Karpas-422 (cell line): ENCODE measurements at regions not wholly inside any gene's neighbourhood (a gene's known extent, or its start where the extent isn't known, plus 50 kb on each side); places are given as distances from the start of the nearest gene placed in this dataset.
A peak's percentile ranks its signal among the peaks of the same experiment; 100 is the strongest.

Experiments used
- DNase-seq: peaks from one replicate; pipeline ENCODE4 v3.0.0-alpha.2; 2015
- H2AFZ ChIP-seq: fragments of 200-600 bp; sonication (generic); 2 replicates; pipeline ENCODE4 v1.6.1; 2014; ENCODE audit warnings: antibody characterized with exemption, low read length, mixed read lengths
- H3K27ac ChIP-seq: fragments of 200-600 bp; sonication (generic); 2 replicates; pipeline ENCODE4 v1.5.1; 2014; ENCODE audit warnings: mild to moderate bottlenecking, low read length, moderate library complexity
- H3K27me3 ChIP-seq: fragments of 200-600 bp; sonication (generic); 2 replicates; pipeline ENCODE4 v1.6.1; 2014; ENCODE audit warnings: low read length, mixed read lengths
- H3K36me3 ChIP-seq: fragments of 200-600 bp; sonication (generic); 2 replicates; pipeline ENCODE4 v1.6.1; 2014; ENCODE audit warnings: low read length, mixed read lengths; ENCODE audit not compliant: insufficient read depth
- H3K4me1 ChIP-seq: fragments of 200-600 bp; sonication (generic); 2 replicates; pipeline ENCODE4 v1.6.1; 2014; ENCODE audit warnings: mild to moderate bottlenecking, low read length, mixed read lengths
- H3K4me2 ChIP-seq: fragments of 200-600 bp; sonication (generic); 2 replicates; pipeline ENCODE4 v1.6.1; 2014; ENCODE audit warnings: low read length, low read depth, mild to moderate bottlenecking; ENCODE audit not compliant: poor library complexity, severe bottlenecking
- H3K4me3 ChIP-seq: fragments of 200-600 bp; sonication (generic); 2 replicates; pipeline ENCODE4 v1.5.1; 2014; ENCODE audit warnings: mild to moderate bottlenecking, antibody characterized with exemption, low read length, mixed read lengths
- H3K79me2 ChIP-seq: fragments of 200-600 bp; sonication (generic); 2 replicates; pipeline ENCODE4 v1.6.1; 2014; ENCODE audit warnings: mild to moderate bottlenecking, low read length, mixed read lengths
- H3K9ac ChIP-seq: fragments of 200-600 bp; sonication (generic); 2 replicates; pipeline ENCODE4 v1.6.0; 2014; ENCODE audit warnings: low read length
- H3K9me2 ChIP-seq: fragments of 200-600 bp; sonication (generic), shearing (Covaris generic); replicated peaks from 2 replicates; pipeline ENCODE4 v1.6.0; 2014; ENCODE audit warnings: mild to moderate bottlenecking, low read length, moderate library complexity; ENCODE audit not compliant: insufficient read depth
- H3K9me3 ChIP-seq: fragments of 300-700, 200-600 bp; sonication (generic); 2 replicates; pipeline ENCODE4 v1.6.1; 2014; ENCODE audit warnings: low read length, mixed read lengths
- H4K20me1 ChIP-seq: fragments of 200-600 bp; sonication (generic); 2 replicates; pipeline ENCODE4 v1.6.1; 2014; ENCODE audit warnings: mild to moderate bottlenecking, antibody characterized with exemption, low read length, low read depth; ENCODE audit not compliant: insufficient read depth

- no peak overlapping the region for H3K4me2 ChIP-seq
- H3K79me2 ChIP-seq: no peaks in the 10 kb centered on the region
- H3K27ac ChIP-seq: no peak overlapping the region
- H3K4me1 ChIP-seq: peaks cover 47% of the 10 kb centered on the region
- H3K9ac ChIP-seq: no peak overlapping the region
- no peak overlapping the region for H3K4me3 ChIP-seq
- no peak for DNase-seq
- no peaks in the 10 kb centered on the region for H3K36me3 ChIP-seq
- H4K20me1 ChIP-seq: no peaks in the 10 kb centered on the region
- no peaks in the 10 kb centered on the region for H3K9me3 ChIP-seq
- no peak overlapping the region for H2AFZ ChIP-seq
- H3K27me3 ChIP-seq: no peaks in the 10 kb centered on the region
- no peaks in the 10 kb centered on the region for H3K9me2 ChIP-seq
Measured at GRCh38 chr4:25532591-25532990, 123.1 kb upstream of the SLC34A2 start.

GRCh38 chr4:25533256-25533655 is 122.4 kb upstream of the SLC34A2 start:
- Histone ChIP-seq H3K9me3 (no peaks in the 10 kb centered on the region), H3K27ac (peak overlapping the region; percentile 22; the same call in 1 of the 2 replicates), H4K20me1 (no peaks in the 10 kb centered on the region), H3K4me3 (no peak overlapping the region), H3K4me1 (peaks cover 53% of the 10 kb centered on the region), H3K79me2 (no peaks in the 10 kb centered on the region), H2AFZ (no peak overlapping the region), H3K9me2 (no peaks in the 10 kb centered on the region), H3K9ac (no peak overlapping the region), H3K4me2 (no peak overlapping the region), H3K27me3 (no peaks in the 10 kb centered on the region), H3K36me3 (no peaks in the 10 kb centered on the region)
- DNase-seq: no peak

- no peak for DNase-seq
- H3K4me2 ChIP-seq: peak overlapping the region; percentile 79
- no peaks in the 10 kb centered on the region for H3K27me3 ChIP-seq
- no peaks in the 10 kb centered on the region for H3K79me2 ChIP-seq
- H4K20me1 ChIP-seq: no peaks in the 10 kb centered on the region
- no peak overlapping the region; the same call in 1 of the 2 replicates for H2AFZ ChIP-seq
- H3K27ac ChIP-seq: peak overlapping the region; percentile 97
- no peaks in the 10 kb centered on the region for H3K9me3 ChIP-seq
- peaks cover 71% of the 10 kb centered on the region for H3K4me1 ChIP-seq
- peak overlapping the region; percentile 57 for H3K4me3 ChIP-seq
- H3K36me3 ChIP-seq: no peaks in the 10 kb centered on the region
- H3K9me2 ChIP-seq: no peaks in the 10 kb centered on the region
- peak overlapping the region; percentile 70 for H3K9ac ChIP-seq
Measured at GRCh38 chr4:25535278-25535677, 120.4 kb upstream of the SLC34A2 start.

DNA sequence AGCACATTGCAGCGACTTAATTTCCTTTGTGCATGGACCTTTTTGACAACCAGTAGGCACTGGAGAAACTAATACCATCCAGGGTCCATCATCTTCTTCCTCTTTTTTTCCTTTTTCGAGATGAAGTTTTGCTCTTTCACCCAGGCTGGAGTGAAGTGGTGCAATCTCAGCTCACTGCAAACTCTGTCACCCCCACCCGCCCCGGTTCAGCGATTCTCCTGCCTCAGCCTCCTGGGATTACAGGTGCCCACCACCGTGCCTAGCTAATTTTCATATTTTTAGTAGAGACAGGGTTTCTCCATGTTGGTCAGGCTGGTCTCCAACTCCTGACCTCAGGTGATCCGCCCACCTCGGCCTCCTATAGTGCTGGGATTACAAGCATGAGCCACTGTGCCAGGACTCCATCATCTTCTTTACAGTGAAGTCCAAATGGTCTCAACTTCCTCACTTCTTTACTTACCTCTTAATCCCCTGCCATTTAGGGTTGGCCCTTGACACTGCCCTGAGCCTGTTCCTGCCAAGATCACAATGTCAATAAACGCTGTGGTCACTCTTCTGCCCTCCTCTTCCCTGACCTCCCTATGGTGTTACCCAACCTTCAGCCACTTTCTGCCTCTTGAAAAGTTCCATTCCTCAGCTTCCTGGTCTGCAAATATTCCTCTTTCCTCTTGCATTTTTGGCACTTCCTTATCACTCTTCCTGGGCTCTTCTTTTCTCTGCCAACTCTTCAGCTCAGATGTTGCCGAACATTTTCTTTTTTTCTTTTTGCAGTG is 119.8 kb upstream of the SLC34A2 start:
- DNase-seq: peak; percentile 91
- H3K36me3 ChIP-seq: no peaks in the 10 kb centered on the region
- H3K79me2 ChIP-seq: no peaks in the 10 kb centered on the region
- H3K4me3 ChIP-seq: peak overlapping the region; percentile 57
- H3K4me1 ChIP-seq: peaks cover 77% of the 10 kb centered on the region
- no peak overlapping the region for H2AFZ ChIP-seq
- no peaks in the 10 kb centered on the region for H3K9me2 ChIP-seq
- H3K27ac ChIP-seq: peak overlapping the region; percentile 97
- no peaks in the 10 kb centered on the region for H4K20me1 ChIP-seq
- no peaks in the 10 kb centered on the region for H3K27me3 ChIP-seq
- no peaks in the 10 kb centered on the region for H3K9me3 ChIP-seq
- peak overlapping the region; percentile 70 for H3K9ac ChIP-seq
- peak overlapping the region; percentile 79 for H3K4me2 ChIP-seq

GRCh38 chr4:25536564-25537320 is 118.9 kb upstream of the SLC34A2 start:
- peak; percentile 90 for DNase-seq
- no peaks in the 10 kb centered on the region for H3K79me2 ChIP-seq
- peak overlapping the region; percentile 70 for H3K9ac ChIP-seq
- H3K4me2 ChIP-seq: peak overlapping the region; percentile 79
- no peaks in the 10 kb centered on the region for H3K9me3 ChIP-seq
- H3K27ac ChIP-seq: peak overlapping the region; percentile 97
- H3K4me1 ChIP-seq: peaks cover 82% of the 10 kb centered on the region
- H3K9me2 ChIP-seq: no peaks in the 10 kb centered on the region
- H4K20me1 ChIP-seq: no peaks in the 10 kb centered on the region
- H3K36me3 ChIP-seq: no peaks in the 10 kb centered on the region
- no peaks in the 10 kb centered on the region for H3K27me3 ChIP-seq
- H2AFZ ChIP-seq: no peak overlapping the region
- peak overlapping the region; percentile 57 for H3K4me3 ChIP-seq

- Histone ChIP-seq H3K27ac (peak overlapping the region; percentile 97; the same call in 1 of the 2 replicates), H3K9ac (no peak overlapping the region), H3K36me3 (no peaks in the 10 kb centered on the region), H2AFZ (no peak overlapping the region), H3K27me3 (no peaks in the 10 kb centered on the region), H3K9me3 (no peaks in the 10 kb centered on the region), H3K79me2 (no peaks in the 10 kb centered on the region), H3K9me2 (no peaks in the 10 kb centered on the region), H4K20me1 (no peaks in the 10 kb centered on the region), H3K4me2 (no peak overlapping the region), H3K4me3 (no peak overlapping the region), H3K4me1 (peaks cover 80% of the 10 kb centered on the region)
- DNase-seq: no peak
Measured at GRCh38 chr4:25538430-25538829, 117.2 kb upstream of the SLC34A2 start.

DNA sequence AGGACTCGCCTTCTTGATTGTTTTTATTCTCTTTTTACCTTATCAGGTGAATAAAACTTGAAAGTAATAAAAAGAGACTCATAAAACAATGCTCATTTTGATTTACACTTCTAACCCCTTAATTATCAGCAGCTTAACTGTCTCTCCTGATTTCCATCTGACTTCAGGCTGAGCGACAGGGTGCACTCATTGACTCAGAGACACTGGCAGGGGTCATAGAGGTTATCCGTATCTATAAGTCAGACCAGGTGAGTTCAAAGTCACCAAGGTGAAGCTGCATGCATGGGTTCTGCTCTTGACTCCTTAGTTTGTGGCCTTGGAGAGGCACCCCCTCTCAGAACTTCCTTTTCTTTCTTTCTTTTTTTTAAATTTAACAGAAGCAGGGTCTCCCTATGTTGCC is 116.4 kb upstream of the SLC34A2 start:
- no peaks in the 10 kb centered on the region for H3K9me3 ChIP-seq
- H3K4me2 ChIP-seq: no peak overlapping the region
- no peaks in the 10 kb centered on the region for H3K9me2 ChIP-seq
- no peaks in the 10 kb centered on the region for H3K36me3 ChIP-seq
- H2AFZ ChIP-seq: no peak overlapping the region
- no peaks in the 10 kb centered on the region for H3K79me2 ChIP-seq
- H3K4me3 ChIP-seq: no peak overlapping the region
- no peak for DNase-seq
- H4K20me1 ChIP-seq: no peaks in the 10 kb centered on the region
- H3K9ac ChIP-seq: no peak overlapping the region
- no peaks in the 10 kb centered on the region for H3K27me3 ChIP-seq
- peaks cover 80% of the 10 kb centered on the region for H3K4me1 ChIP-seq
- peak overlapping the region; percentile 97; the same call in 1 of the 2 replicates for H3K27ac ChIP-seq

DNA sequence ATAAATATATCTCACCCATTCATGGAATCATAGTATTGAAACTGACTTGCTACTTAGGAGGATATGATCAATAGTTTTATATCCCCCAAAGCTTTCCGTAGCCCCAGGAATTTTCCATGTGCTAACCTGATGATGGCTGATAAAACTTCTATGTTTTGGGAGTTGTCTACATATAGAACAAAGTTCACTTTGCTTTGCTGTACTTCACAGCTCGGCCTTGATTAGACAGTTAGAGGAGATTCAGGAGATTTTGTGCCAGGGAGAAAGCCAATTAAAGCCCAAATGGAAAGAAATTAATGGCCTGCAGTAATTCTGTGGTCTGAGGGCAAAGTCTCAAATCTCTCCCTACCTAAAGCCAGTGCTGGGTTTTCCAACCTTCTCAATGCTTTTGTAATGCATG is 114.9 kb upstream of the SLC34A2 start:
- Histone ChIP-seq H3K79me2 (no peaks in the 10 kb centered on the region), H3K4me1 (peaks cover 73% of the 10 kb centered on the region), H3K4me3 (peak overlapping the region; percentile 45), H3K36me3 (no peaks in the 10 kb centered on the region), H2AFZ (no peak overlapping the region), H3K27ac (peak overlapping the region; percentile 63), H3K9ac (0 out of 2 replicates have a peak overlapping the region, but pooled peaks have one; percentile 7), H3K9me2 (no peaks in the 10 kb centered on the region), H3K27me3 (no peaks in the 10 kb centered on the region), H3K4me2 (peak overlapping the region; percentile 59), H4K20me1 (no peaks in the 10 kb centered on the region), H3K9me3 (no peaks in the 10 kb centered on the region)
- no peak for DNase-seq
